Mucosa of rectum (tissue), 2 donors: ENCODE measurements at regions not wholly inside any gene's neighbourhood (a gene's known extent, or its start where the extent isn't known, plus 50 kb on each side); places are given as distances from the start of the nearest gene placed in this dataset.

Experiments used
- H3K27ac ChIP-seq, 2 donors: one replicate each; pipeline ENCODE4 v1.7.0; 2013; ENCODE audit warnings: inconsistent platforms in 2 of 2, low read depth in 2 of 2, low read length in 2 of 2
- H3K27me3 ChIP-seq, 2 donors: one replicate each; pipeline ENCODE4 v1.7.0; 2013; ENCODE audit warnings: low read length in 2 of 2; ENCODE audit not compliant: control insufficient read depth in 2 of 2, insufficient read depth in 2 of 2
- H3K36me3 ChIP-seq, 2 donors: one replicate each; pipeline ENCODE4 v1.7.0; 2013; ENCODE audit warnings: low read length in 2 of 2; ENCODE audit not compliant: control insufficient read depth in 2 of 2, insufficient read depth in 2 of 2
- H3K4me1 ChIP-seq, 2 donors: one replicate each; pipeline ENCODE4 v1.7.0; 2013; ENCODE audit warnings: low read length in 2 of 2, mild to moderate bottlenecking in 1 of 2; ENCODE audit not compliant: control insufficient read depth in 2 of 2, insufficient read depth in 2 of 2
- H3K4me3 ChIP-seq, 2 donors: one replicate each; pipeline ENCODE4 v1.7.0; 2013; ENCODE audit warnings: low read length in 2 of 2
- H3K9ac ChIP-seq, 2 donors: one replicate each; pipeline ENCODE4 v1.7.0; 2013; ENCODE audit warnings: low read length in 2 of 2, low read depth in 1 of 2, mild to moderate bottlenecking in 1 of 2
- H3K9me3 ChIP-seq, 2 donors: one replicate each; pipeline ENCODE4 v1.7.0; 2013; ENCODE audit warnings: low read length in 2 of 2; ENCODE audit not compliant: control insufficient read depth in 2 of 2
- donor health status: healthy.
- donor health status: Normal muscosa, but diverticular disease.

- H3K4me3 ChIP-seq: no peak overlapping the region
- H3K9ac ChIP-seq: no peak overlapping the region
- no peaks in the 10 kb centered on the region for H3K27me3 ChIP-seq
- no peaks in the 10 kb centered on the region for H3K4me1 ChIP-seq
- no peaks in the 10 kb centered on the region for H3K36me3 ChIP-seq
- no peak overlapping the region for H3K27ac ChIP-seq
- no peaks in the 10 kb centered on the region for H3K9me3 ChIP-seq
Measured at GRCh38 chr11:128189823-128190222, 397.5 kb downstream of the ETS1 start.

GRCh38 chr11:128188346-128189004, 398.9 kb downstream of the ETS1 start:
- H3K27me3 ChIP-seq: no peaks in the 10 kb centered on the region
- H3K9me3 ChIP-seq: no peaks in the 10 kb centered on the region
- no peaks in the 10 kb centered on the region for H3K36me3 ChIP-seq
- no peak overlapping the region for H3K27ac ChIP-seq
- H3K4me3 ChIP-seq: no peak overlapping the region
- no peak overlapping the region for H3K9ac ChIP-seq
- H3K4me1 ChIP-seq: no peaks in the 10 kb centered on the region

- Histone ChIP-seq H3K36me3 (no peaks in the 10 kb centered on the region), H3K4me1 (no peaks in the 10 kb centered on the region), H3K9ac (no peak overlapping the region), H3K9me3 (no peaks in the 10 kb centered on the region), H3K27ac (no peak overlapping the region), H3K27me3 (no peaks in the 10 kb centered on the region), H3K4me3 (no peak overlapping the region)
Measured at GRCh38 chr11:128187835-128188234, 399.5 kb downstream of the ETS1 start.

- Histone ChIP-seq H3K4me3 (no peak overlapping the region), H3K4me1 (no peaks in the 10 kb centered on the region), H3K9me3 (no peaks in the 10 kb centered on the region), H3K27ac (no peak overlapping the region), H3K36me3 (no peaks in the 10 kb centered on the region), H3K27me3 (no peaks in the 10 kb centered on the region), H3K9ac (no peak overlapping the region)
Measured at GRCh38 chr11:128187377-128187776, 400.0 kb downstream of the ETS1 start.

GRCh38 chr11:128184981-128185380, 402.4 kb downstream of the ETS1 start:
- Histone ChIP-seq H3K4me3 (no peak overlapping the region), H3K9ac (no peak overlapping the region)

GRCh38 chr11:128182844-128183243, 404.5 kb downstream of the ETS1 start:
- Histone ChIP-seq H3K27me3 (no peaks in the 10 kb centered on the region), H3K27ac (no peak overlapping the region), H3K4me1 (no peaks in the 10 kb centered on the region), H3K4me3 (no peak overlapping the region), H3K36me3 (no peaks in the 10 kb centered on the region), H3K9ac (no peak overlapping the region), H3K9me3 (no peaks in the 10 kb centered on the region)

More at GRCh38 chr11:128184981-128185380, 402.4 kb downstream of the ETS1 start:
- H3K9me3 ChIP-seq: no peaks in the 10 kb centered on the region
- no peaks in the 10 kb centered on the region for H3K27me3 ChIP-seq
- H3K36me3 ChIP-seq: no peaks in the 10 kb centered on the region
- no peaks in the 10 kb centered on the region for H3K4me1 ChIP-seq
- H3K27ac ChIP-seq: no peak overlapping the region

- no peak overlapping the region for H3K27ac ChIP-seq
- H3K36me3 ChIP-seq: no peaks in the 10 kb centered on the region
- no peaks in the 10 kb centered on the region for H3K4me1 ChIP-seq
Measured at GRCh38 chr11:128181984-128182383, 405.4 kb downstream of the ETS1 start.

GRCh38 chr11:128181088-128181480, 406.3 kb downstream of the ETS1 start:
- H3K27me3 ChIP-seq: no peaks in the 10 kb centered on the region
- H3K36me3 ChIP-seq: no peaks in the 10 kb centered on the region
- no peak overlapping the region for H3K9ac ChIP-seq
- no peak overlapping the region for H3K27ac ChIP-seq
- no peaks in the 10 kb centered on the region for H3K9me3 ChIP-seq
- no peaks in the 10 kb centered on the region for H3K4me1 ChIP-seq
- no peak overlapping the region for H3K4me3 ChIP-seq

More at GRCh38 chr11:128181984-128182383, 405.4 kb downstream of the ETS1 start:
- Histone ChIP-seq H3K9me3 (no peaks in the 10 kb centered on the region), H3K27me3 (no peaks in the 10 kb centered on the region), H3K4me3 (no peak overlapping the region), H3K9ac (no peak overlapping the region)

- H3K9me3 ChIP-seq: no peaks in the 10 kb centered on the region
- H3K4me1 ChIP-seq: no peaks in the 10 kb centered on the region
- no peaks in the 10 kb centered on the region for H3K36me3 ChIP-seq
- no peak overlapping the region for H3K4me3 ChIP-seq
- no peak overlapping the region for H3K9ac ChIP-seq
- H3K27ac ChIP-seq: no peak overlapping the region
- H3K27me3 ChIP-seq: no peaks in the 10 kb centered on the region
Measured at GRCh38 chr11:128180441-128181087, 406.8 kb downstream of the ETS1 start.

- H3K9me3 ChIP-seq: no peaks in the 10 kb centered on the region
- H3K27ac ChIP-seq: no peak overlapping the region
- H3K36me3 ChIP-seq: no peaks in the 10 kb centered on the region
- no peak overlapping the region for H3K9ac ChIP-seq
- H3K4me1 ChIP-seq: no peaks in the 10 kb centered on the region
- H3K4me3 ChIP-seq: no peak overlapping the region
- H3K27me3 ChIP-seq: no peaks in the 10 kb centered on the region
Measured at GRCh38 chr11:128179512-128179911, 407.8 kb downstream of the ETS1 start.
